ENCODE measurements at regions not wholly inside any gene's neighbourhood (a gene's known extent, or its start where the extent isn't known, plus 50 kb on each side); places are given as distances from the start of the nearest gene placed in this dataset.
"Not testable (repeated sequence)": the region's sequence is repeated elsewhere in the genome, so short reads cannot be mapped to it uniquely, and the experiment has no call there.

DNA sequence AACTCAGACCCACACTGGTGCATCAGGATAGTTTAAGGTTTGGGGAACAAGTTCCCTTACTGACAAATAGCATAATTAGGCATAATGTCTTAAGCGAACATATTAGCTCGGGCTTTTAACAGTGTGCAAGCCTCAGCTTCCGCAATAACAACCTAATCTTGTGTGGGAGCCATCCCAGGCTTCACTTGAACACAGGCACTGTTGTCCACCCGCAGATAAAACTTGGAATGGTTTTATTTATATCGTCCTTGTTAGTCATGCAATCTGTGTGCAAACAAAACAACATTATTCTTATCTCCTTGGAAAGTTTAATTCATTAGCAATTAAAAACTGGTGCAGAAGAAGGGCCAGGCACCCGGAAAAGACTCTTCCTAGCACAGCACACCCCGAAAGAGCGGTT, 107.4 kb downstream of the LMO4 start:
- DNase-seq; intact Hi-C loops (cut with micrococcal nuclease): not testable (repeated sequence)
- peak; percentile 79 for ATAC-seq

DNA sequence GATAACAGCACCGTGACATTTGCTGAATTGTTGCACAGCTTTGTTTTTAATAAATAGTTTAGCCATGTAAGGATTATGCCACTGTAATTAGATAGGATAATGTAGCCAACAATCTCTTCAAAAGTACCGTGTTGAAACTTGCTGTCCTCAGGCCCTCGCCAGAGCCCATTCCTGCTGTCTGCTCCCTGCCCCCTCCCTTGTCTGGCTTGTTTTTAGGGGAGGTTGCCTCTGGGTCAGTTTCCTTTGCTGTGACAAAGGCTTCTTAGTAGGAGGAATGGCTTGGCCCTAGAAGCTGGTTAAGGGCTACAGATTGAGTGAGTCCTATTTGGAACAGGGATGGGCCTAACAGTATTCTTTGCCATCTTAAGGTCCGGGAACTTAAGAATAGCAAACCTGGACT, 107.9 kb downstream of the LMO4 start:
- ATAC-seq = peak; percentile 74
- intact Hi-C loops (cut with micrococcal nuclease) = no loop called here
- DNase-seq = peak; percentile 55

DNA sequence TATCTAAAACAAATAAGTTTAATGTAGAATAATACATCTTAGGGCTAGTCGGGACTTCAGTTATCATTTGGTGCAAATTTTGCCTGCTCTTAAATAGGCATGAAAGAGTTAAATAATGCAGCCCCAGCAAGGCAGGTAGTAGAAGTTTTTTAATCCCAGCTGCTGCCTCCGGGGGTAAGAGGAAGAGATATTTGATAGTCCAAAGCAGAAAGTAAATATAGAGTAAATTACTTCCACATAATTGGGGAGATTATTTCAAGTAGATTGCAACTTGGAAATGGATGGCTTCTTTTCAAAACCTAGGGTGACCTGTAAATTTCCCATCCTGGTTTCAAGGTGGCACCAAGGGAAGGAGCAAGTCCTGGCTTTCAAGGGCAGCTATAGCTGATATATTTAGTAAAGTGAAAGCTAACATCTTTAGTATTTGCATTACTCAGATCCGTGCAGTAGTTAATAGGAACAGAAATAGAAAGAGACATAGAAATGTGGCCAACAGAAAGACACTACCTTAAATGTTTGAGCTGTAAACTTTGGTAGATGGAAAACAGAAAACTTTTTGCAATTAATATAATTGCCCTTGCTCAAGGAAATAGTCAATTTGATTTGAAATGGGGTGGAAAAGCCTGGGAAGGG, 109.1 kb downstream of the LMO4 start:
- DNase-seq (no peak), ATAC-seq (no peak)
- intact Hi-C loops (cut with micrococcal nuclease) = no loop called here

DNA sequence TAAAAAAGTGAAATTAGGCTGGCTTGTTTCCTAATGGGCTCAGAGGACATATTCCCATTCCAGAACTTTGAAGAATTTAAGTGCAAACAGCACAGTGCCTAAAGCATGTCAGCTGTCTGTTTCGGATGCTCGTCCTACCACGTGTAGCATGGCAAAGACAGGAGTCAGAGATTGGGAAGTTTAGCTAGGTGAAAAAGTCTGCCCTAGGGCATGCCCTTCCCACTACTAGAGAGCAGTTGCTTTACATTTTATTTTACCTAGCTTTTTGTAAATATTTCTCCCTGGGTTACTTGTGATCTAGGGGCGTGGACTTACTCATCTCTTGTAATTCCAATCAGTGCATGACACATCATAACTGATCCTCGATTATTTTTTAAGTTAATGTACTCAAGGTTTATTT, 111.1 kb downstream of the LMO4 start:
- intact Hi-C loops (cut with micrococcal nuclease) = no loop called here
- no peak for DNase-seq
- ATAC-seq = no peak

DNA sequence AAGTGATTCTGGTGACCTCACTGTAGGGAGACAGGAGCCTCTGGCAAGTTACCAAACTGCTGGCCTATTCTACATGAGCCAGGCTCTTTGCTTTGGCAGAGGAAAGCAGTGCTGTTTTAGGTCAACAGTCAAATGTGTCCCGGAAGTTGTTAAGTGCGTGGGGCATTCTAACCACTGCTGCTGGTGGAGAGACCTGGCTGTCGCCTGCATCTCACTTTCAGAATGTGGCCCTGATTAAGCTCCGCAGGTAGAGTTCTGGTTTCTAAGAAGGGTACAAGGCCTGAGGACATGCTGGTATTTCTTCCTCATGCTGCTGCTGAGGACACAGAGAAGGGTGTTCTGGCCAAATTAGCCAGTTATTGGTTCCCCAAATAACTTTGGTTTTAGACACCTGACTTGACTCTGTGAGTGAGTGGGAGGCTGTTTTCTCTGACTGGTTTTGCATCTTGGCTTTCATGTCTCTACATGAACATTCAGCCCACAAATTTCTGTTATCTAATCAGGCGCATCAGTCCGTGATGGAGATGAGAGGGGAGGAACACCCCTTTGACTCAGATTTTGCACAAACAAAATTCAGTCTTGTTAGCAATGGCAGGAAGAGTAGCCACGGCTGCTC, 120.8 kb downstream of the LMO4 start:
- peak; percentile 43 for DNase-seq
- intact Hi-C loops (cut with micrococcal nuclease) = no loop called here
- ATAC-seq = peak; percentile 97

DNA sequence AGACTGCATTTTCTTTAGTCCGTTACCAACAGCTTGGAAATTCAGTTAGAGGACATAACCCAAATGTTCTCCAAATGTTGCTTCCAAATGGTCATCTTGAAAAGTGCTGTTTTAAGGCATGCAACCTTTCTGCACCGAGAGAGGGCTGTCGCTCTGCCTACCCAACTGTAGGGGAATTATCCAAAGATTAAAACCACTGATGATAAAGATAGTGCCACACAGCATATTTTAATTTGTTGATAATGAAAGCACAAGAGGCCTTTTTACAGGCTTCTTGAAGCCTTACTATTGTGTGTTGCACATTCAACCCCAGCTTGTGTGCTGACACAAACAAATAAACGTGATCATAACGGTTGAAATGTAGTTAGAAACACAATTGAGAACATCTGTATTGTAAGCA, 121.5 kb downstream of the LMO4 start:
- DNase-seq = no peak
- intact Hi-C loops (cut with micrococcal nuclease) = no loop called here
- ATAC-seq = no peak

DNA sequence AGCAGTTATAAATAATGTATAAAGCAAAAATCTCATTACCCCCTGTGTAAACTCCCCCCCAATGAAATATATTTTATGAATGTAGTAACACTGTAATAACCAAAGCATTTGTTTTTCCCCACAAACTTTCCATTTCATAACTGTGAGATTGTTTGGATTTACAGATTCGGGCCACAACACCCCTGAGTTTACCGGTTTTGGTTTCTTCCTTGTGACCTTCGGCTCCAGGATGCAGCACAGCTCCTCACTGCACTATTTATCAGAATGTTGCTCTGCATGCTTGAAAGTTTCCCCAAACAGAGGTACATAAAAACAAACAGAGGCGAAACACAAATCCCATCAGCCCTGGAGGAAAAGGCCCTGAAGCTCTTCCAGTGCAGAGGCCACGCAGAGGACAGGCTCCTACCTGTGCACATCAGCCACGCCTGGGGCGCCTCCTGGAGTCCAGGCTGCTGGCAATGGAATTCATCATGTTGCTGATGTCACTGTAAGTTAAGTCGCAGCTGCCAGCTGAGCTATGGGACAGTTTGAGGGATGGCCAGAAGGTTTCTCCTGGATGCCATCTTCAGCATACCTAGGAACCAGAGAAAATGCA, 122.0 kb downstream of the LMO4 start:
- DNase-seq = peak; percentile 37
- intact Hi-C loops (cut with micrococcal nuclease) = no loop called here
- no peak for ATAC-seq

DNA sequence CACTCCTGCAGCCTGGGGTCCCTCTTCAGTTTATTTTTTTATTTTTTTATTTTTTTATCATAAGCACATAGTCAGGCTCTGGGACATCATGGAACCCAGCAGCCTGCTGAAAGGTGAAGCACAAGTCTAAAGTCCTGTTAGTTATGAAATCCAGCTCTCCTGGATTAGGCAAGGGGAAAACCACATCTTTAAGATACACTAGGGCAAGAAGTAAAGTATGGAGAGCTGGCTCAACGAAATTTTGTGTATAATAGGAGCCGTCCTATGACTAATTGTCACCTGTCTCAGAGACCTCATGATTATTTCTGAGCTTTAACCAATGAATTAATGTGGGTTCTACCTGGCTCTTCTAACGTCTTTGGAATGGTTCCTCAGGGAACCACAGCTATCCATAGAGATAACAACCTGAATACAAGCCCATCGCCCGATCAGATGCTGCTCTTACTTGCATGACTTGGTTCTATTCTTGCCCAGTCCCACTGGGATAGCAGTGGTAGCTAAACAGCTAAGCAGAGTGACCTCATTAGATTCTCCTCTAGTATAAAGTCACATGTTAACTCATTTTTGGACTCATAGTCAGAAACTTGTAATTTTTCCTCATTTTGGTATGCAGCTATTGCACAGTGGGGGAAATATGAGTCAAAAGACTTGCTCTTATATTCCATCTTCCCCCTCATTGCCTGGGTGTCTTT, 122.7 kb downstream of the LMO4 start:
- DNase-seq (no peak), ATAC-seq (peak; percentile 62)
- intact Hi-C loops (cut with micrococcal nuclease) = no loop called here

DNA sequence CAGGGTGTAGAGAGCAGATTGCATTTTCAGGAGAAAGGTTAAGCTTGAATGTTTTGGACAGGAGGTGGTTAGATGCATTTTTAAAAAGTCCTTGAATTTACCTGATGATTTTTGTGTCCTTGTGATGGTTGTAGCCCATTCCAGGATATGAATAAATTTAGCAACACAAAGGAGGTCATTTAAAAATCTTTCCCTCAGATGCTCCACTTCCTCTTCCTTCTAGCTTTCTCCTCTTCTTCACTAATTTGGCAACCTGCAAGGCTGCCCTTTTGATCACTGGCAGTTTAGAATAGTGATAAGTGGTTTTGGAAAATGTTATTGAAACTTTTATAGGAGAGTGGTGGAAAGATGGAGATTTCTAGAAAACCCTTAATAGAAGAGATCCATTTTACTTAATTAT, 124.0 kb downstream of the LMO4 start:
- DNase-seq (no peak), ATAC-seq (no peak)
- intact Hi-C loops (cut with micrococcal nuclease) = no loop called here

DNA sequence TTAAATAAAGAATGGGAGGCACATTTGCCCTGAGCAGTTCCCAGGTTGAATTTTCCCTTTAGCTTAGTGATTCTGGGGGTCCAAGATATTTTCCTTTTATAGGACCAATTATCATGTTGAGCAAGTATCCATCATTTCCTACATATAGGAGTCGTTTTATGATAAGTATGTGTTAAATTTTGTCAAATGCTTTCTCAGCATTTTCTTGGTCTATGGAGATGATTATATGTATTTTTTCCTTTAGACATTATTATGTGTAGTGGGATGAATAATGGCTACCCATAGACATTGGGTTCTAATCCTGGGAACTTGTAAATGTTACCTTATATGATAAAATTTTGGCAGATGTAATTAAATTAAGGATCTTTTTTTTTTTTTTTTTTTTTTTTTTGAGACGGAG, 128.7 kb downstream of the LMO4 start:
- no peak for ATAC-seq
- intact Hi-C loops (cut with micrococcal nuclease) = no loop called here
- DNase-seq = no peak

DNA sequence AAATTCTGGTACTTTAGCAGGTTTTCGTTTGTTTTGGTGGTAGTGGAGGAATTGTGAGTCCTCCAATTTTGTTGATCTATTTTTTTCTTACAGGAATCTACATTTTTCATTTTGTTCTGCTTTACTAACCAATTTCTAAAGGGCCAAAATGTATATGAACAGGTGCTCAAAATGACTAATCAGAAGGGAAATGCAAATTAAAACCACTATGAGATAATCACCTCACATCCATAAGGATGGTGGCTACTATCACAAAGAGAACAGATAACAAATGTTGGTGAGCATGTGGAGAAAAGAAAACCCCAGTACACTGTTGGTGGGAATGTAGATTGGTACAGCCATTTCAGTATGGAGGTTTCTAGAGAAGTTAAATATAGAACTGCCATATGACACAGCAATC, 134.2 kb downstream of the LMO4 start:
- DNase-seq = no peak
- intact Hi-C loops (cut with micrococcal nuclease) = no loop called here
- no peak for ATAC-seq

DNA sequence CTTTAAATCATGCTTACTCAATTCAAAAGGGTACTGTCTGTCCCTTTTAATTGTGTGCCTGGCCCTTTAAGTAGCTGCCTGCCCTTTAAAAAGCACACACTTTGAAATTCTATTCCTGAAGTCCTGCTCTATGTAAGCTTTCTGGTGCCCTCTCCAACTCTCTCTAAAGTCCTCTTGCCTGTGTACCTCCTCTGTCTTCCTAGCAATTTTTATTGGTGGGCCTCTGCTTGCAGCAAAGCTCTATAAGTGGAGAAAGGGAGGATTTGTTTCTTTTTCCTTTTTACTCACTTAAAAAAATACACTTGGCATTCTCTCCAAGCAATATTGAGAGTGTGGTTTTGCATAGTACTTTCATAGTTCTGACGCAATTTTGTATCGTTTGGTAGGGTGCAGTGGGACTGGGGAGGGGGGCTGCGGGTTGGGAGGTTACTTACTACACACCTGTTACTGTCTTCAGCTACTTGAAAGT, 135.4 kb downstream of the LMO4 start:
- intact Hi-C loops (cut with micrococcal nuclease) = no loop called here
- ATAC-seq = peak; percentile 81
- no peak for DNase-seq

DNA sequence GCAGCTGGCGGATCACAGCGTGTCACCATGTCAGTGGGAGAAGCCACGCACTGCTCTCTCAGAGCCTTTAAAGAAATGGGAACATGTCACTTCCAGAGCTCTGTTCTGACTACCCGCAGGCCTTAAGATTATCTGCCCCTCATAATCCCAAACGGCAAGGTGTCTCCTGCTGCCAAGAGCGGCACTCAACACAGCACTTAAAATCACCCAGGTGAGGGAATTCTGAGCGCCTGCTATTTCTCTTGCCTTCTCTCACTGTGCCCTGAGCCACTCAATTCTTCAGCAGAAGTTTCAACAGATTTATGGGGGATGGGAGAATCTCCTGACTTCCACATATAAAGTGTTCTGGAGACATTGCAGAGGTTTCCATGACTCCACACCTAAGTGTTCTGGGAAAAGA, 137.9 kb downstream of the LMO4 start:
- no peak for ATAC-seq
- intact Hi-C loops (cut with micrococcal nuclease) = no loop called here
- no peak for DNase-seq

DNA sequence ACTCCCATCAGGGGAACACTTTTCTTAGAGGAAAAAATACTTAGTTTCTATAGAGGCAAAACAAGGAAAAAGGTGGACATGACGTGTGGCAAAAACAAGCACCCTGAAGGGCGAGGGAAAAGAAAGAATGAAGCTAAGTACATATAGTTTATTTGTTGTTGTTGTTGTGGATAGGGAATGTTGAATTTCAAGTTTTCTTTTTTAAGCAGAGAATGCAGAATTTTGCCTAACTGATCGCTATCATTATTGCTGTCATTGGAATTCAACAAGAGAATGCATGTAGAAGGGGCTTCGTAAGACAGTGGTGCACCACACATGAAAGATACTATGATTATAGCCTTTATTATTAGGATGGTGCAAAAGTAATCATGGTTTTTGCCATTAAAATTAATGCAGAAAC, 144.0 kb downstream of the LMO4 start:
- DNase-seq = no peak
- ATAC-seq = no peak
- intact Hi-C loops (cut with micrococcal nuclease) = no loop called here

DNA sequence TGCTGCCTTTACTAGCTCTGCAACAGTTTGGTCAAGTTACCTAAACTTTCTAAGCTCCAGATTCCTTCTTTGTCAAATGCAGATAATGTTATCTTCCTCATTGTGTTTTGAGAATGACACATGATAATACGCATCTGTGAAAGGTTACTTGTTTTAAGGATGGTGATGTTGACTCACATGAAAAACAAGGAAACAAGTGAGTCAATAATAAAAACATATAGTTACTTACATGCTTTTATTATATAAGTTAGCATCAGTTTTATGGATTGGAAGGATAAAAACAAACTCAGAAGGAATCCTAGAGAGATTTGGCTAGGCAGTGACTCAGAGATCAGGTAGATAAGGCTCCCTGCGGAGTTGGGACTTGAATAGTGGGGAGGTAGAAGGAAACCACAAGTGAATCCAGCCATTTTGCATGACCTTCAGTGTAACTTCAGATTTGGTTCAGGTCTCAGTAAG, 144.6 kb downstream of the LMO4 start:
- no peak for DNase-seq
- intact Hi-C loops (cut with micrococcal nuclease) = no loop called here
- ATAC-seq = no peak

DNA sequence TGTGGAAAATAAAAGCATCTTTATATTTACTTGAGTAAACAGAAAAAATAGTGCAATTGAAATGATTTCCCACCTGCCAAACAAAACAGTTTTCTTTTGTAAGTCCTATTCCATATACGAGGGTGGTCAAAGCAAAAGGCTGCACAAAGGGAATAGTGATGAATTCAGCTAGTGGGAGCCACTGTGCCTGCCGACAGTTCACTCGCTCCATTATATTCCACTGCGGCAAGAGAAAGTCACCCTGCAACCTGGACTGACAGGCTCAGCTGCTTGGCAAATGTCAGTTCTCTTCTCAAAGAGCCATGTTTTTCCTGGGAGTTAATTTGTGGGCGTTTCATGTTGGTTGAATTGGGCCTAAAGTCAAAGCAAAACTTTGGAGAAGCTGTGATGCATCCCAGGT, 145.4 kb downstream of the LMO4 start:
- intact Hi-C loops (cut with micrococcal nuclease) = no loop called here
- DNase-seq (no peak), ATAC-seq (no peak)

DNA sequence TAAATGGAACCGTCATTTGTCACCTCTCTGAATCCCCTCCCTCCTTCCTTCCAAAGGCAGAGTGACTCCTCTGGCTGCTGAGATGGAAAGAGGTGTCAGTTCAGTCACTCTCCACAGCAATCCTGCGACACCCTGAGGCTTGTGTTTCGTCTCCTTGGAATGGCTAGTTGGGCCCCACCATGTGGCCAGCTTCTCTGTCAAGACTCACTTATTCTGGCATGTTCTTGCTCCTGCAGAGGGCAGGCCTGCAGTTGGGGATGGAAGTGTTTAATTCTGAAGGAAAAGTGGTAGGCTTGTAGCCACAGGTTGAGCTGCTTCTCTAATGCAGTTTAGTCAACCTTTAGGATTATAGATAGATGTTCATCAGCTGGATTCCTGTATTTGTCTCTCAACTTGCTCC, 149.6 kb downstream of the LMO4 start:
- intact Hi-C loops (cut with micrococcal nuclease) = no loop called here
- DNase-seq = peak; percentile 50
- peak; percentile 65 for ATAC-seq

DNA sequence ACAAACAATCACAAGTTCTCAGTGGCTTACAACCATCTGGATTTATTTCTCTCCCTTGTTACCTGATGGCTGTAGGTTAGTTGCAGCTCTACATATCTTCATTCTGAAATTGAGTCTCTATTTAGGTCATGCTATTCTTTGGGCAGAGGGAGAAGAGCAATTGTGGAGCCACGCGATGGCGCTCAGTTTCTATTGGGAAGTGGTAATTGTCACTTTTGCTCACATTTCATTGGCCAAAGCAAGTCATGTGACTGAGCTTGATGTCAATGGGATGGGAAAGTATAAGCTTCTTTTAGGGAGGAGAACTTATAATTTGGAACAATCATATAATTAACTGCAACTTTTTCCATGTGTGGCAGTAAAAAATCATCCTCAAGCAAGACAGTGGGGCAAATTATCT, 166.5 kb downstream of the LMO4 start:
- DNase-seq (no peak), ATAC-seq (no peak)
- intact Hi-C loops (cut with micrococcal nuclease) = no loop called here

DNA sequence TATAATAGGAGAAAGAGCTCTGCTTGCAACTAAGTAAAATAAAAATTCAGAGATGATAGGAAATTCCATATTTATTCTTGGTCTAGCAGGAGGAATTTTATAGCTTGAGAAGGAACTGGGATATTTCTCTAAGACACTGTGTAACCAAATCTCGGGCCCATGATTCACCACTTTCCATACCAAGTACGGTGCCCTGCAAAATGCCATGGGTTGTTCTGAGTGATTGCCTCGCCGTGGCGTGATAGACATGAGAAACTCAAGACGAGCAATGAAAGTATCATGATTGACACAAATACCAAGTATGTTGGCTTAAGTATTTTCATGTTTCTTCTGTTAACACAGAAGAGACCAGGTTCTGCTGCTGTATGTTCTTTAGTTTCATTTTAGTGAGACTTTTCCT, 167.2 kb downstream of the LMO4 start:
- DNase-seq (no peak), ATAC-seq (no peak)
- intact Hi-C loops (cut with micrococcal nuclease) = no loop called here

DNA sequence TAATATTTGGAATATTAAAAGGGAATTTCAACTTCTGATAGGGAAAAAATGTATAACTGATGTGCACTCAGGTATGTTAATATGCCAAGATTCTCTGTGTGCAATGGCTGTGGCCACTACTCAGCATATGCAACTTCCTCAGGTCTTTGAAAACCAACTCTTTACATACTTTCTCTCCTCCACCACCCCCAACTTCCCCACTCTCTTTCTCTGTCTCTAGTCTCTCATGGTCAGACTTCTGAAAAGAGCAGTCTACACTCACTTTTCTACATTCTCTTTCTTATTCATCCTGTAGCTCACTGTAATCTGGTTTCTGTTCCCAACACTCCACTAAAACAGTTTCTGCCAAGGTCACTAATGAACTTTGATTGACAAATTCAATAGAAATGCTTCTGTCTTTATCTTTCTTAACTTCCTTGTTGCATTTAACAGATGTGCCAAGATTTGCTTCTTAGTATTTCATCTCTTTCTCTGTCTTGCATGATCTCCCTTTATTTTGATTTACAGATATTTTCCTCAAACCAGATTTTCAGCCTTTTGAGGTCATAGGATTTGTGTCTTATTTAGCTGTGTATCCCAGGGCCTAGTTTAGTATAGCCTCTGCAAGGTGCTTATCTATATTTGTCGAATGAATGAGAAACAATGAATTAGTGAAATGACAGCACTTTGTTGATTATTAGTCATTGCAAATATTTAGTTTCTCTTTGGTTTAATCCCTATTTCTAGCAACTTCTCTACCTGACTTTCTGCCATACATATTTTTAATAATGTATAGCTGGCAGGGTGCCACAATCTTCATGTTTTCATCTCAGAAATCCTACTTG, 168.9 kb downstream of the LMO4 start:
- intact Hi-C loops (cut with micrococcal nuclease) = no loop called here
- no peak for ATAC-seq
- no peak for DNase-seq

Measured in left ventricle myocardium superior (tissue), 1 donor.